T-helper 2 cell treated with Interferon-gamma antibody and Interleukin-4, amounts not matched to agents 100 ng/mL and 5 ng/mL, for 36 hours (primary cell): ENCODE measurements at regions not wholly inside any gene's neighbourhood (a gene's known extent, or its start where the extent isn't known, plus 50 kb on each side); places are given as distances from the start of the nearest gene placed in this dataset.

Source experiments
- intact Hi-C: fragments of 100-400 bp; cut with micrococcal nuclease; formaldehyde crosslinking; loops from one replicate; pipeline ENCODE4 v1.15.1; 2023

DNA sequence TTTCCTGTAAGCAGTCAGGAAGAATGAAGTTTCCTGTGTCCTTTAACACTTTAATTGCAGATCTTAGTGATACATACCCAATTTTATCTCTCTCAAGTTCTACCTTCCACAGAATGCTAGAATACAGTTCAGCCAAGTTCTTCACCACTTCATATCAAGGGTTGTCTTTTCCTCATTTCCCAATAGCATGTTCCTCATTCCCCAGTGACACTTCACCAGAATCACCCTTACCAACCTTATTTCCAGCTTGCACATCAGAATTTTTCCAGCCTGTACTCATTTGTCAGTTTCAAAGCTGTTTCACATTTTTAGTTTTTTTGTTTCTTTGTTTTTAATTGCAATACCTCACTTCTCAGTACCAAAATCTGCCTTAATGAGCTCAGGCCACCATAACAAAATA is 126.1 kb downstream of the ESM1 start:
- intact Hi-C loops, result no loop called here

DNA sequence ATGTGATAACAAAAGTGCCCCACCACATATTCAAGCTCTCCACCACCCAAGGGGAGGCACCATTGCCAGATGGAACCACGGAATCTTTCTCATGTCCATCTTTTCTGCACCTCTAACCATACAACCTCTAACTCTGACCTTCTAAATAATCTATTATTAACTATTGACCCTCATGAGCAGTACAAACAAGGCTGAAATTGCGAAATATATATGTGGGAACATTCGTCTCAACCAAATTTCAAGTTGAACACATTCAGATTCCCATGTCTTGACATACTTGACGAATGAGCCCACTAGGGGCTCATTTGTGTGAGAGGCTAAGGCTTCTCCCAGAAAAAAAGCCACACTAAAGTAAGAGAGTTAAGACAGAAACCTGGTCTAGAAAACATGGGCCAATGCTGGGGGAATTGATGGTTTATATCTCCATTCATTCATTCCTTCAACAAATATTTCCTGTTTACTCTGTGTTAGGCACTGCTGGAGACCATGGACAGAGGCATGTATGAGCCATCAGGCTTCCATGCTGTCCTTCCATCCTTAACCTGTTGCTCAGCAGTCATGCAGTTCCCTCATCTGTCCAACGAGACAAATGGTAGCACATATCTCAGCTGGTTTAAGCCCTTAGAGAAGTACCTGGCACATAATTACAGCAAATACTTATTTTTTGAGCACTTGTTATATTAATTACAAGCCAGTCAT is 130.4 kb downstream of the ESM1 start:
- intact Hi-C loops, result no loop called here

DNA sequence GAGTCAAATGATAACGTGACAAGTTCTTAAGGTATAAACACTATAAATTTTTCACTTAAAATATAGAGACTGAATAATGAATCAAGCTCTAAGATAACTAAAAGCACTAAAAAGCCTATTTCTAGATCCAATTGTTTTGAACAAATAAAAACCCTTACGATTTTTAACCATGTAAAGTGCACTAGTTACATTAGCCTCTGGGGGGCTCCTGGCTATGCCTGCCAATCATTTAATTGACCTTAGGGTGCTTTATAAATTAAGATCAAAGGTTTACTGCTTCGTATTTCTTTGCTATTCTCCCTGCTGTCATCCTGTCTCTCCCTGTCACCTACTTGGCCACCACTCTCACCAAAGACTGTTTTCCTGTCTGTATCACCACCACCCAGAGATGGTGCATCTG is 133.4 kb downstream of the ESM1 start:
- intact Hi-C loops, result no loop called here

DNA sequence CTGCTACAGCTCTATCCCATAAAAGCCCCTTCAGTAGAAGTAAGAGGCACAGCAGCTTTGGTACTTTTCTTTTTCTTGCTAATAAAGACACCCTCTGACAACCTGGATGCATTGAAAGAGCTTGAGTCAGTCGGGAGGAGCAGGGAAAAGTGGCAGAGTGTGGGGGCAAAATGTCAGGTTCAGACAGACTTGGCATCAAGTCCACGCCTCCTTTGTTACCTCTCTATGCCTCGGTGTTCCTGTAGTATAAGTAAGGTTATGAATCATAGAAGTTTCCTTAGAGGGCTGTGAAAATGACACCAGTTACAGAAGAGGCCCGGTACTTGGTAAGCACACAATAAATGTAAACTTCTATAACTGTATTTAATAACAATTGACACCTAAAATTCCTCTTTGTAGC is 133.9 kb downstream of the ESM1 start:
- intact Hi-C loops, result no loop called here

DNA sequence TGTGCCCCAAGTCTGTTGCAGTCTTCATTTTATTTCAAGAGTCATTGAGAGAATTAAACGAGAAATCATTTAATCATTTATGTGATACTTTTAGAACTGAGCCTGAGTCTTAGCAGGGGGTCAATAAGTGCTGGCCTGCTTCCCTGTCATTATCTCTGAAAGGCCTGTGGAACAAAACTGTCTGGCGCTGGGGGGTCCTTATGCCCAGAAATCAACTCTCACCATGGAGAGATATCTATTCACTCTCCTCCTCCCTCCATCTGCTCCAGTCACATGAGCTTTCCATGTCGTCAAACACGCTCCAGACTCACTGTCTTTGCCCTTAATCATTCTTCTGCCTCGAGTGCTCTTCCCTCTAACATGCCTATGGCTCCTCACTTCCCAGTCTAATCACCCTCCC is 136.8 kb downstream of the ESM1 start:
- intact Hi-C loops, result no loop called here

DNA sequence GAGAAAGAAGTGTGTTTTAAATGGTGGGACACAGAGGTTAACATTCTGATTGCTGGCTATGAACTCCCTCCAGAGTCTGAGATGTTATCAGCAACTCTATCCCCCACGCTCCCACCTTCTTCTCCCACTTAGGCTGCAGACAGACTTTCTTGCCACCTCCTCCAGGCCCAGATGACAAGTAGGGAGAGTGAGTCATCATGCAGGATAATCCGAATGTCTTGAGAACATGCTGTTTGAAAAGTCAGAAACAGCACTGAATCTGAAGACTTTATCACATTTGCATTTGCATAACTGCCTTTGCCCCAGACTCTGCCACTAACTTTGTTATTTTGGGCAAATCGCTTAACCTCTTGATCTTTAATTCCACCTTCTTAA is 139.8 kb downstream of the ESM1 start:
- intact Hi-C loops, result loop anchor here (1.0 kb wide), 2 partner anchors 22 to 328 kb away; partner anchors contain the start of gene SNX18

DNA sequence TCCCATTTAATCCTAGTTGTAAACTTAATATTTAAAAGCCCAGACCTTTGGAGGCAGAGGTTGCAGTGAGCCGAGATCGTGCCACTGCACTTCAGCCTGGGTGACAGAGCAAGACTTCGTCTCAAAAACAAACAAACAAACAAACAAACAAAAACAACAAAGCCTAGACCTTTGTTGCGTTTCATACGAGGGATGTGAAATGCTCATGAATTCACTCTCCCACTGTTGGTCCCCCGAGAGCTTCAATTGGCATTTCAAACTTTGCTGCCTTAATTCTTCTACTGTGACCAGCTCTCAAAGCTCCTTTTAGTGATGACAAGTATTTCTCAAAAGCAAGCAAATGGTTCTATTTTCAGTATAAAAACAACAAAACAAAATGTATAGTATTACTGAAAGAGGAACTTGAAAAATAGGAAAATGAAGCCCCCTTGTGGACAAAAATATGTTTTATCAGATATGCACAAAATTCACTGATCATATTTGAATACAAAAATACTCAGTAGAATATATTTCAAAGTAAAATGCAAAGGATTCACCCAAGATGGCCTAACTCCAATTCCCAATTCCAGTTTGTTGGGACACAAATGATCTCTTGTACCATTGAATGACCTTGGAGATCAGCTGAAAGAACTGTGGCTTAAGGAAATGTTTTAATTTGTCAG is 140.4 kb downstream of the ESM1 start:
- intact Hi-C loops, result loop anchor here (1.0 kb wide), 2 partner anchors 22 to 328 kb away; partner anchors contain the start of gene SNX18

DNA sequence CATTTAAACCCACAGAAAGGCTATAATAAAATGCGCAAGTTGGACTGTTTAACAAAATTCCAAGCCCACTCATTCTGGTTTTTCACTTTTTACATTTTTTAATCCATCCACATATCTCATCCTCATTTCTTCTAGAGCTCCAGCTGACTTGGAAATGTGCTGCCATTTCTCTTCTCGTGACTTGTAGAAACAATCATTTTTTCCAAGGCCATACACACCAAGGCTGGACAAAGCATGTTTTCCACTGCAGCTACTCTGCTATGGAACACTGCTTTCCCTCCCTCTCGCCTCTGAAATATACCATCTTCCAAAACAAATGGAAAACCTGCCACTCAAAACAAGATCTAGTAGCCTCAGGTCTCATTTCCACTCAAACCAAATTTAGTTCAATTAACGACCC is 141.1 kb downstream of the ESM1 start:
- intact Hi-C loops, result no loop called here

DNA sequence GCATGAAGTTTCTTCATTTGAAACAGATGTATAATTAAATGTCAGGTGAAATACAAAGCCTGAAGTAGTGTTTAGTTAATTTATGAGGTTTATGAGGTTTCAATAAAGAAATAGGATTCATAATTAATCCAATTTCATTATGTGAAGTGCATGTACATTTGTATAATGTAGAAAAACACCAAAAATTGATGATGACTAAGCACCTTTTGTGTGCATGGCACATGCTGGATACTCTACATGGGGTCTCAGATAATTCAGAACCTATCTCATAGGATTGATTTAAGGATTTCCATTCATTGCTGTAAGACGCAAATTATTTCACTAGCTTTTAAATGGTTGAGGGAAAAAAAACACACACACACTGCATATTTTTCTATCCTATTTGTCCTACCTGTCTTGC is 143.9 kb downstream of the ESM1 start:
- intact Hi-C loops, result no loop called here

DNA sequence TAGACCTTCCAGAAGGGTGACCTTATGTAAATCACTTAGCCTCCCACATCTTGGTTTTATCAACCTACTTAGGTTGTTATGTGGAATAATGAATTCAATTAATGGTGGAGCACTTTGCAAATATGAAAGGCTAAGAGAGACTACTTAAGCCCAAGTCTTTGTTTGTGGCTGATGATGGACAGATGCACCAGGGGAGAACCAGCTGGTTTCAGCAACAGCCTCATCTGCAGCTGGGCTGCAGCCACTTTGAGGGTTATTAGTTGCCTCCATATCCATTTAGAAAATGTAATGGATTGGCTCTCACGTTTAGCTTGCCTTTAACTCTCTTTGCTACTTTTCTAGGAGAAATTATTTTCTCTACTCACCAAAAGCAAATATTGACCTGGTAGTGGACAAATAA is 146.6 kb downstream of the ESM1 start:
- intact Hi-C loops, result no loop called here

DNA sequence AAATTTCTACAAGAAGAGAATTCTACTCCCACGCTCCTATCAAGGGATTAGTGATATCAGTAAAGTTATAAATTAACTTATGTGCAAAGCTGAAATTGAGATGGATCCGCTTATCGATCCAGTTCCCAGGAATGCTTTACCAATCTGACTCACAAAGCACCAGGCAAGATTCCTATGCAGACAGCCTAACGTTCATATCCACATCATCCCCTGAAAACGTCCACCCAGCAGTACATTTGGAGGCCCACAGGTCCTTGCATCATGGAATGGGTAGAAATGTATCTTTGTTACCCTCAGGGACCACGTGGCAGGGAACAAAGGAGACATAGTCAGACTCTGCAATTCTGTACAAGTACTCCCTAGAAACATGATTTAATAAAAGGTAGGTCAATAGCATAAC is 147.4 kb downstream of the ESM1 start:
- intact Hi-C loops, result no loop called here

DNA sequence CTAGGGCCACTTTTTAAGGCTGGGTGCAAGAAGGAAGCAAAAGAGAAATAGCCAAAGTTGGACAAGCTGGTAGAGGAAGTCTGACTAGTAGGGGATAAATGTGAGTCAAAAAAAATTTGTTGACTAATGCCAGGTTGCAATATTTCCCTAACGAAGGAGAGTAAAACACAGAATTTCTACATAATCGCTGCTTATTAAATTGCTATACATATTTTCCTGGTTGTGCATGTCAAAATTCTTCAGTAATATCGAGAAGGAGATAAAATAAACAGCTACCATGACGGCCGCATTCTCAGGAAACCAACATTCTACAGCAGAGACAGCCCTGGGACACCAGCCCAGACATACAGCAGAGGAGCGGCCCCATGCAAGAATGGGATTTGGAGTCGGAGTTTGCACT is 148.3 kb downstream of the ESM1 start:
- intact Hi-C loops, result no loop called here

DNA sequence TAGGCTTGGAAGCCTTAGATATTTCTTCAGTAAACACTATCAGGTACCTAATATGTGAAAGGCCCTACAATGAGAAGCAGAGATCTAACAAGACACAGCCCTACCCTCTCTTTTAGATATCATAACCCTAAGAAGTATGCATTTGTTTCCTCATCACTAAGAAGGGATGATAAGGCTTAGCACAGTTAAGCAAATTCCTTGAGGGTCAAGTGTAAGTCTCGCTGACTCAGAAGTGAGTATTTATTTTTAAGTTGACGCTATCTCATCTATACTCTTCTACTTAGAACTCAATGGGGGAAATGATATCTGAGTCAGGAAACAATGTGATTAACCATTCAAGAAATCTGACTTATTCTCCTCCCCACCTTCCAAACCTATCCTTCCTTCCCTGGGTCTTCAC is 149.7 kb downstream of the ESM1 start:
- intact Hi-C loops, result no loop called here

DNA sequence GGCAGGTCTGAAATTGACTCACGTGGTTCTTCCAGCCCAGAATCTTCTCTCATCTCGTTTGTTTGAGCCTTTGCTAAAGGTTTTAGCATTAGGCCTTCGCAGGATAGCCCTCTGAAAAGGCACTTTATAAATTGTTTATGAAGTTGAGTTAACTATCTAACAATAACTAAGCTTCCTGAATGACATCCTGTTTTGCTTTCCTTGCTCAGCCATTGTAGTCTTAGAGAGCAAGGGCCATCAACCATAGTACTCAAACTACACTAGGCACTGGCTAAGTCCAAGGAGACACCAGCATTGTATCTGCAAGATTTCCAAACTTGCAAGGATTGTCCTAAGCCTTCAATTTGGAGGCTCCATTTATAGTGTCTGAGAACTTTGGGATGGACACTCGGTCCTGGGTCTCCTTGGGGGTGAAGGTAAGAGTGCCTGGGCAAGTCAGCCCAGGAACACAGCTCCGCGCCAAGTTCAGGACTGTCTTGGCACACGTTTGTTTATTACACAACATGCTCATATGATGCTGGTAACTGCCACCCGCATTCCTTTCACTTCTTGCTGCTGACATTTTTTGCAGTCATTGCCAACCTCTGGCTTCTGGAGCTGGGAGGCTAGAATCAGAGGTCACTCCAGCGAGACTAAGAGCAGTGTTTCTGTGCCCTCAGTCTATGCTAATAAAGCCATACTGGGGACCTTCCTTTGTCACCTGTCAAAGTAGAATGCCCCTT is 151.1 kb downstream of the ESM1 start:
- intact Hi-C loops, result no loop called here

DNA sequence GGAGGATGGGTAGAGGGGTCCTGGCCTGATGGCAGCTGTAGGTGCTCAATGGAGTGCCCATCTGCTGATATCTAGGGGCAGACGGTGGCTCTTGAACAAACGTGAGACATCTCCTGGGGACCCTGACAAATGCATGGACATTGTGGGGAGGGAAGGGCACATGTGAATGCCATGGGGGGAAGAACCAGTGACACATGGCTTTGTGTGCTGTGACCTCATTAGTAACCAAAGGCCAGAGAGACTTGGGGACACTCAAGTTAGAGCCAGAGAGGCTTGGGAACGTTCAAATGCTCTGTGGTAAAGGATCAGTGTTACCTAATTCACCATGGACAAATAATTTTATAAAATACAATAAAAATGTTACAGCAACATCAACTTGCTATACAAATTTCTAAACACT is 151.8 kb downstream of the ESM1 start:
- intact Hi-C loops, result no loop called here

DNA sequence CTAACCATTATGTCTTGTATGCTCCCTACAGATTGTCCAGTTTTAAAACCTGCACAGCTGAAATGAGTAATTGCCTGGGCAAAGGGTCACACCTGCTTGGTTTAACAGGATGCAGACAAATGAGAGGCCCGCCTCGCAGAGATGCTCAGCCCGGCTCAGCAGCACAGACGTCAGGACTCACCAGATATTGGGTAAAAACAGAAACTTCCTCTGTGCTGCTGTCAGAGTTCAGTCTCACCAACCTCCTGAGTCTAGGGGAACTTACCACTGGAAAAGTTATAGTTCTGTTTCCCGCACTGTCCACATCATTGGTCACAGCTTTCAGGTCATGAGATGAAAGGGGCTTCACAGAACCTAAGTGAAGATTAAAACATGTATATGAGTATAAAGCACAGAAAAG is 152.5 kb downstream of the ESM1 start:
- intact Hi-C loops, result no loop called here

DNA sequence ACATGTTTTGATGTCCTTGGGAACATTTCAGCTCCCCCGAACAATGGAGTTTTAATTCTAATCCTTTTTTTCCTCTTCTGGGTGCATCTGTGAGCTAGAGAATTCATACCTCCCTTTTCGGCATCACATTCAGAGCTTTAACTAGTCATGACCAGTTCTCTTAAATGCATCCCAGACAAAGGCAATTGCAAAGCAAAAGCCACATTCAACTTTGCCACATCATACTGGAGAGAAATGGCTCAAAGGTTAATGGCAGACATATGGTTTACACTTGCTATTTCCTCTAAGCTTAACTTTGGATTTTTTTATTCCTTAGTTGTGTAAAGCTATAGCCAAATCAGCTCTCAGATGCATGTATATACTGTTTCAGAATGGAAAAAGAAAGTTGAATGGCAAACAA is 153.3 kb downstream of the ESM1 start:
- intact Hi-C loops, result no loop called here

DNA sequence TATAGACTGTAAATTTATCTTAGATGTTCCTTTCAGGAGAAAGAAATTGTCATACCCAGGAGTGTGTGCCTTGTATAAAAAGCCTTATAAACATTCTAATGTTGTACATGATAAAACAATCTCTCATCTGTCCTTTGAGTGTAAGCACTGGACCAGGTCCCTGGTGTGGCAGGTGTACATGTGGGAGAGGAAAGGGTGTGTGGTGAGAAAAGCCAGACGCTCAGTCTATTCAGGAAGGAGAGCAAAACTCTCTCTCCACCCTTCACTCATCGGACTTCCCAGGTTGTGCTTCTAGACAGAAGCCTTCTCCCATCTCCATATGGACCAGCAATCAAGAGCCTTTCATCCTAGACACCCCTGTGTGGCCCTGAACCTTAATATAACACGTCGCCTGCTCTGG is 154.2 kb downstream of the ESM1 start:
- intact Hi-C loops, result no loop called here

DNA sequence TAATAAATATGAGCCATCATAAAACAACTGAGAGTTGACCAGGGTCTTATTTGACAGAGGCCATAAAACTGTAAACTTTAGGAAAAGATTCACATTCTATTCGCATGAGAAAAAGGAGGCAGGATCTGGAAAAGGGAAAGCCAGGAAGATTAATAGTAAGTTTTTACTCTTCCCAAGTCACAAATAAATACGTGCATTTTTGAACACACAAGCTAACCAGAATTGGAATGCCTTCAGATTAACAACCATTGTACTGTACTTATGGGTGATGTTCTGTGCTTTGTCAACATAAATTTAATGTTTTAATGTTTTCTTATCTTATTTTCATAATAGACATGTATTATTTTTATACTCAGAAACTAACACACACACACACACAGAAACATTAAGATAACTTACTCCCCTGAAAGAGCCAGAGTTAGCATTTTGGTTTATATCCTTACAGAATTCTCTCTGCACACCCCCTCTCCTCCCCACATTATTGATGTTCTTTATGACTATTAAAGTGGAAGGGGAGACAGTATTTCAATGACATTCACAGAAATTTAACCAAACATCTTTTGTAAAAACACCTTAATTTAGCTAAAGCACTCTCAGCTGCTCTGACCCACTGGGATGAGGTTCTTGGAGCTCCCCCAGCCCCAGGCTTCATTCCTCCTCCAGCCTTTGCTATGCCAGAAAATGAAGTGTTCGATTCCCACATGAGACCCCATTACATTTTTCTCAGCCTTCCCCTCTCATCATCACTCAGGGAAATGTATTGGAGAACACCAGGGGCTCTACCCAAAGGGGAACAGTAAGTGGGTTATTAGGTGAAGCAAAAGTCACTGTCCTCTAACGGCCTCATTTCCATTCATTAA is 155.5 kb downstream of the ESM1 start:
- intact Hi-C loops, result no loop called here

DNA sequence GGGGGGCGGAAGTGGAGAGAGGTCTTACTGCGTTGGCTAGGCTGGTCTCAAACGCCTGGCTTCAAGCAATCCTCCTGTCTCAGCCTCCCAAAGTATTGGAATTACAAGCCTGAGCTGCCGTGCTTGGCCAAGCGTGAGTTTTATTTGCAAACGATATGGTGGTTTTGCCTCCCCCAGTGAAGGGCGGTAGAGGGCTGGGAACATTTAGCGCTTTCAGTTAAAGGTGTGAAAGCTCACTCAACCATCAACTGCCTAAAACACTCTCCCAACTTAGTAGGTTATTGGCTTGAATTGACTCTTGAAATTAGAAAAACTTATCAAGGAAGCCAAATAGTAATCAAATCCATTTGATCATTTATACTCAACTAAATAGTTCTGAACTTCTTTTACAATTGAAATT is 156.3 kb downstream of the ESM1 start:
- intact Hi-C loops, result no loop called here

DNA sequence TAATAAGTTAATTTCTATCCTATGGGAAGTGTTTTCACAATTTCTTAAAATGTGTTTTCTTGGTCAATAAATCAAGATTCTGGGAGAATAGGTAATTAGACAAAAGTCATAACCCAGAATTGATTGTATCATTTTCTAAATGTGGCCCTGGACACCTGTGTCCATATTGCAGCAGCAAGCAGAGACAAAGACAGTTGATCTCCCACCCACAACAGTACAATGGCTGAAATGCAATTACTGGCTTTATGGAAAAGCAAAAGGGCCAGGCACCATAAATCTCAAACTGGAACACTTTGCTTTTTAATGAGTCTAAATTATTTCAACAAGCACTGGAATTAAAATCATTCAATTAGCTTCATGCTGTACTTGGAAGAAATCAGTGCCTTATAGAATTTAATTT is 157.2 kb downstream of the ESM1 start:
- intact Hi-C loops, result no loop called here

DNA sequence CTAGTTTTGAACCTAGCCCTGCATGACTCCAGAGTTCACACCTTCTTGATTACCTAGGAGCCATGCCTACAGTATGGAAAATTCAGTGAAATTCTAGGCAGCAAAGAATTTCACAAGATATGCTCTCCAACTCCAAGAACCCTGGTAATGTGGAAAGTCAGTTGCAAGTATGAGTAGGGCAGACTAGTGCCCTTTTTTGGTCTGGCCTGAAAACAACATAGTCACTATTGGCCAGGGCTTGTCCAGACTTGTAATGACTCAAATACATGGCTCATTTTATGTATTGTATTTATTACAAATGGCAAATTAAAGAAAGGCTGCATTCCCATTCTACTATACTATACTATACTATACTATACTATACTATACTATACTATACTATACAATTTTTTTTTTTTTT is 160.4 kb downstream of the ESM1 start:
- intact Hi-C loops, result no loop called here
